Left renal pelvis (tissue), 4 donors: ENCODE measurements at regions not wholly inside any gene's neighbourhood (a gene's known extent, or its start where the extent isn't known, plus 50 kb on each side); places are given as distances from the start of the nearest gene placed in this dataset.

Experiments used
- DNase-seq, 4 donors: peaks; one replicate each; pipeline ENCODE4 v3.0.0-alpha.2; 2013; ENCODE audit warnings: low read depth in 4 of 4, low spot score in 3 of 4

GRCh38 chr4:57544811-57545654 is 434.8 kb upstream of the IGFBP7 start:
- no peak for DNase-seq

- no peak for DNase-seq
Observed at GRCh38 chr4:57504797-57505530, 394.8 kb upstream of the IGFBP7 start.

GRCh38 chr4:57504139-57504538 is 394.0 kb upstream of the IGFBP7 start:
- no peak for DNase-seq

- no peak for DNase-seq
Observed at GRCh38 chr4:57501720-57502119, 391.5 kb upstream of the IGFBP7 start.

DNA sequence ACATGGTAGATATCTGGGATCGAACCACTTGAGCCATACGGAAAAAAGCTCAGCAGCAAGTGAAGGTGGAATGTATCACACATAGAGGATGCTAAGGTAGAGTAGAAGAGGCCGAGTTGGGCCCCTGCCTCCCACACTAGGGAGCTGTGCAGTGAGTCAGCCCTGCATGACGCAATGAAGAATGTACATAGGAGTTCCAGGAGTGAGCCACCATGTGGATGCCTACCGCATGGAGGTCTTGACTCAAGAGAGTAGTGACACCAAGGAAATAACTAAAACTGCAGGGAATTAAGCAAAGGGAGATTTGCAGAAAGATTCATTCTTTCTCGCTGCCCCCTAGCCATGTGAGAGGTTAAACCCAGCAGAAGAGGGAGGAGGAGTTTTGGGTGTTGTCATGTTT is 389.6 kb upstream of the IGFBP7 start:
- DNase-seq: no peak

DNA sequence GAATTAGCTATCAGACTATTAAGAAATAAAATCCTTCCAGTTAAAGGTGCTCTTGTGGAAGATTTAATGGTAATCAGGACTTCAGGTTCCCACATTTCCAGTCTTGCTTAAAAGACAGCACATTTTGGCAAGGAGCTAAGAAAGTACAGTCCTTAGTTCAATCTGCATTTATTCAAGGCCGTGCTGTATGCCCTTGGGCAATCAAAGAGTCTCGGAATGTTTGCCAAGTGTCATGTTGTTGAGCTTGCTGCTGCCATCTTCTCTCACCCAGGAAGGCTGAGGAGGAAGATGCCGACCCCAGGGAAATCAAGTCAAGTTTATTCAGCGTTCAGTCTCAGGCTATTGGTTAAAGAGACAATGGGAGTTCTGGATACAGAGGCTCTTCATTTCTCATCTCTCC is 388.1 kb upstream of the IGFBP7 start:
- no peak for DNase-seq

DNA sequence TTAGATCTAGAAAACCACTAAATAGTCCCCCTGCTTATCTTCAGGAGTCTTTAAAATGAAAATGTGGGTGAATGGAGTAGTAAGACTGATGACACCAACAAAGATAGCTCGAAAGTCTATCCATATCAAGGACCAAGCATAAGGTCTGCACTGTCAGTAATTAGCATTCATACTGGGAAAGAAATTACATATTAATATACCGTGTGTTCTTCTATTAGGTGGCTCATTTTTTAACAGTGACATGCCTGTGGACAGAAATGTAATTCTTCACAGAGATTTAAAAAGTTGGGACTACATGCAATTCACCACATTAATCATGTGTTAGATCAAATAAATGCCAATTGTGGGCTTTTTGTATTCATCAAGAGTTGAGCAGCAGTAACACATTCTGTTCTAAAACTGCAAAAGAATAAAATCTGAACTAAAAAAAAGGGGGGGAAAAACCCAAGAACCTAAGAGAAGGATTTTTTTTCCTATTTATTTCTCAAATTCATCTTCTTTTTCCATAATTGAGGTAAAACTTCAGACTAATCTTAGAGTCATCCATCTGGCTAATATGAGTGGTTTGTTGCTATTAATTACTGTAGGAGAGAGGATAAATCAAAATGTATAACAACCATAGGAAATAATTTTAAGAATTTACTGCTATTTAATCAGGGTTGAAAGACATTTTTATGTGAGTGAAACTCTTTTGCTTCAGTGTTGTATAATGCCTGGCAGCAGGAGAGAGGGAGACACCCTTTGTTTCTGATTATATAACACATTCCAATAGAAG is 386.7 kb upstream of the IGFBP7 start:
- DNase-seq: no peak

GRCh38 chr4:57494821-57495220 is 384.6 kb upstream of the IGFBP7 start:
- no peak for DNase-seq

- DNase-seq: no peak
Observed at GRCh38 chr4:57492251-57492878, 382.2 kb upstream of the IGFBP7 start.

GRCh38 chr4:57491388-57491787 is 381.2 kb upstream of the IGFBP7 start:
- no peak for DNase-seq

DNA sequence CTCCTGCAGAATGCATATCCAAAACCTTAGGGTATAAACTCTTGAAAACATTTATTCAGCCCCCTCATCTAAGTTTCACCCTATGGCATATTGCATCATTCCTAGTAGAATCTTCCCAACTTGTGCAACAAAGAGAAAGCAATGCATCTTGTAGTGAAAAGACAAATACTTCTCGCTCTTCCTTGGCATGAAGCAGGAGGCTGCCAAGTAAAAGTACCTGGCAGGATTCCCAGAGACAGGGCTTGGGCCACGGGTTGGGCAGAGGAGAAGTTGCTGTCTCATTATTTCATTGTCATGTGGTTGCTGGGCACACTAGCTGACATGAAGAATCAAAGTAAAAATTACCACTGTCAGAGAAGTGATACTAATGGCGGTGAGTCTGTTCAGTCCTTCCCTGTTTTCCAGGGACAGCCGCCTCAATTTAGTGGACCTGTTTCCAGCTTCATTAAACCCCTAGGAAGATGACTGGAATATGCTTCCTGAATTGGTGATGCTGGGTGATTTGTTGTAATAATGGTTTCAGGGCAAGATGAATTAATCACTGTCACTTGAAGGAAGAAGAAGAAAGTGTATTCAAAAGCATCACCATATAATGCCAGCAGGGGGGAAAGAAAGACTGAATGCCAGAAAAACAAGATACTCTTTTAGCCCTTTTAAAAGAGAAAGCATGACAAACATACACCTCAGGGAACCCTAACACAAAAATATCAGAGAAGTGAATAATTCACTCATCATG is 380.5 kb upstream of the IGFBP7 start:
- no peak for DNase-seq

DNA sequence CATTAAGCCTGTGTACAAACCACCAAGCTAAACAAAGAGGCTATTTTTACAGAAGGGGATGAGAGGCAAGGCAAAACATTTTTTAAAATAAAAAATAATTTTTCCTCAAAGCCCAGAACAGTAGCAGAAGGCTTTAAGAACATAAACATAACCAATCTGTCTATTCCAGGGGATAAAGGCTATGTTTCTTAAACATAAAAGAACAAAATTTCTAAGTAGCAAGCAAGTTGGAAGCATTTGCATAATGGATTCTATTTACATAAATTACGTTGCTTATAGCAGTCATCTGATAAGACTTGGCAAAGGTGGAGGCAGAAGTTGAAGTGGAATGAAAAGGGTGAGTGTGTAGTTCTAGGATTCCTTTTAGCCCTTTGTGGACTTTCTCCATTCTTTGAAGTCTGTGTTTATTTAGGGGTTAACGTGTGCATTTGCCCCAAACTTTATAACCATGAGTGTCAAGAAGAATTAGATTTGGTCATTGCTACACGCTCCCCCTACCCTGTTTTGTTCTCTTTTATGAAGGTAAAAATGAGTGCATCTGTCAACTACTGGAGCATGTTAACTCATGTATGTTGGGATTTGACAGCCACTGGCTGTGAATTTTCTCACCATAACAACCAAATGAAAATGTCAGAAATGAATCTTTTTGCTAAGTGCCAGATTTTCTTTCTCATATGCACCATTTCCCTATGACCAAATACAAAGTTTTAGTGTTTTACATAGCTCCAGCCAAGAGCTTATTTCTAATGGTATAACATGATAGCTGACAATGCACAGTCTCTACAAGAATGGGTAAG is 378.4 kb upstream of the IGFBP7 start:
- DNase-seq: no peak

DNA sequence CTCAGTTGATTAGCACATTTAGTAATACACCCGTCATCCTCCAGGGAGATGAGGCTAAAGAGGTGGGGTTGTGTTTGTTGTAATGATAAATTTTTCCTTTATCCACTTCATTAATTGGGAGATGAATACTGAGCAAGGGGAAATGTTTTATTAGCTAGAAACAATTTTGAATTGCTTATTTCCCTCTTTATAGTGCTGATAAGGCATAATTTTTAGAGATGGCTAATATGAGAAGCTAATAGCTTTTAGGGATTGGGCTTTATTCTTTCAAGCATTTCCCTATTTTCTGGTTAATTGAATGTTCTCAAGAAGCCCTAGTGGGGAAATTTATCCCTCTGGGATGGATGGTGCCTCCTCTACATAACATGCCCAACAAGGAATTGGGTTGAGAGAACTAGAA is 365.2 kb upstream of the IGFBP7 start:
- DNase-seq: no peak

DNA sequence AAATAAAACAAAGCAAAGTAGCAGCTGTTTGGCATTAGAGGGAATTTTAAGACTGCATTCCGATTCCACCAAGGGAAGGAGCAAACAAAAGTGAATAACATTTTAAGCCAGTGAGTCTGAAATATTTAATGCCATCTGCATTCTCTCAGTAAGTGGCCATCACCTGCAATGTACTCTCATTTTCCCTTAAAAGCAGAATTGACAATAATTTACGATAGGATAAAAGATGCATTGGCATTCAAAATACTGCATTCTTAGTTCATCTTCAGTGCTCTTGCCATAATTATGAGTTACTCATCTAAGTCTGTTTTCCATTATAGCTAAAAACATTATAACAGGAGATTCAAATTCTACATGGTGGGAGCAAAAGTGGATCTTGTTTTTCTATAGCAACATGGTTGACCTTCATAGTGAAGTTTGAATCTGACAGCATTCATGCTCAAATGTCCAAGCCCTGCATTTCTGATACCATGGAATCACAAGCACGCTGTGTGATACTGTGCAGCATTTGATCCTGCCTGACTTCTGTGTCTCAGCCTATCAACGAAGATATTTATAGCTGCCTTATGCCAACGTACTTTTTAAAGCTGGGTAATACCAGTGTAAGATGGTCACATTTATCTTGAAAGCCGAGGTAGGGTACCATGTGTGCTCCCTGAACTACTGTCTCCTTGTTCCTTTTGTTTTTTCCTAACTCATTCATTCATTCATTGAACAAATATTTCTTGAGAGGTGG is 355.3 kb upstream of the IGFBP7 start:
- no peak for DNase-seq

GRCh38 chr4:57462843-57463242 is 352.7 kb upstream of the IGFBP7 start:
- DNase-seq: no peak

DNA sequence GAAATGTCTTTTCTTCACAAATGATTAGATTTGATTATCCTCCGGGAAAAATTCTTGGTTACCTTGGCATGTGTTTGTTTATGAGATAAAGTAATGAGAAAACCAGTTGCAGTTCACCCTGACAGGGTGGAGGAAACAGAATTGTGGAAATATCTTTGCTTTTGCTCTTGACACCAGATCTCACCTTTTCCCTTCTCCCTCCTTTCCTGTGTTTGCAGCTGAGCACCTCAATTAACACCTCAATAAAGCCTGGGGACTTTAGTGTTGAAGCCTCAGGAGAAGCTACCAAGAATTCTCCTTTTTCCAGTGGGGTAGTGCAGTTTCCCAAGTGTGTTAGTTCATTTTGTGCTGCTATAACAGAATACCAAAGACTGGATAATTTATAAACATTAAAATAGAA is 350.8 kb upstream of the IGFBP7 start:
- DNase-seq: no peak

DNA sequence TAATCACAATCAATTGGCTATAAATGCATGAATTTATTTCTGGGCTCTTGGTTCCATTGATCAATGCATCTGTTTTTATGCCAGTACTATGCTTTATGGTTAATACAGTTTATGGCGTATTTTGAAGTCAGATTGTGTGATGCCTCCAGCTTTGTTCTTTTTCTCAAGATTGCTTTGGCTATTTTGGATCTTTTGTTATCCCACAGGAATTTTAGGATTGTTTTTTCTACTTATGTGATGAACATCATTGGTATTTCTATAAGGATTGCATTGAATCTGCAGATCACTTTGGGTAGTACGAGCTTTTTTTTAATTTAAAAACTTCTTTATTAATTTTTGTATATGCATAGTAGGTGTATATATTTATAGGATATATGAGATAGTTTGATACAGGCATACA is 338.7 kb upstream of the IGFBP7 start:
- DNase-seq: no peak

- no peak for DNase-seq
Observed at GRCh38 chr4:57448452-57448851, 338.3 kb upstream of the IGFBP7 start.

- DNase-seq: no peak
Observed at GRCh38 chr4:57446266-57446665, 336.1 kb upstream of the IGFBP7 start.
